ENCODE measurements at regions not wholly inside any gene's neighbourhood (a gene's known extent, or its start where the extent isn't known, plus 50 kb on each side); places are given as distances from the start of the nearest gene placed in this dataset.

DNA sequence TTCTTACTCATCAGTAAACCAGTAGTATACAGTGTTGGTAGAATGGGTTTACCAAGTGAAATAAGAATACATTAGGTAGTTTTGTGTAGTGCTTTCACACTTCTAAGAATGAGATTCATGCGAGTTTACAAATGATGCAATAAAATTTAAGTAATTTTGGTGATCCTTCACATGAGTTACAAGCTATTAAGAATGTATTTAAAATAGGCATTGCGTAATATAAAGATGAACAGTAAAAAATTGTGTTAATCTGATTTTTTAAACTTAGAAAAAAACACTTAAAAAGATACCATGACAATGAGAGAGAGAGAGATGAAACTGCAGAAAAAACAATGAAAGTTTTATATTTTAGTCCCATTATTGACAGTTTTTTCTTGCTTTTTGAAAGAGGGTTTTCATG is 570.5 kb downstream of the SLITRK6 start:
- TF ChIP-seq, protein P1, sequence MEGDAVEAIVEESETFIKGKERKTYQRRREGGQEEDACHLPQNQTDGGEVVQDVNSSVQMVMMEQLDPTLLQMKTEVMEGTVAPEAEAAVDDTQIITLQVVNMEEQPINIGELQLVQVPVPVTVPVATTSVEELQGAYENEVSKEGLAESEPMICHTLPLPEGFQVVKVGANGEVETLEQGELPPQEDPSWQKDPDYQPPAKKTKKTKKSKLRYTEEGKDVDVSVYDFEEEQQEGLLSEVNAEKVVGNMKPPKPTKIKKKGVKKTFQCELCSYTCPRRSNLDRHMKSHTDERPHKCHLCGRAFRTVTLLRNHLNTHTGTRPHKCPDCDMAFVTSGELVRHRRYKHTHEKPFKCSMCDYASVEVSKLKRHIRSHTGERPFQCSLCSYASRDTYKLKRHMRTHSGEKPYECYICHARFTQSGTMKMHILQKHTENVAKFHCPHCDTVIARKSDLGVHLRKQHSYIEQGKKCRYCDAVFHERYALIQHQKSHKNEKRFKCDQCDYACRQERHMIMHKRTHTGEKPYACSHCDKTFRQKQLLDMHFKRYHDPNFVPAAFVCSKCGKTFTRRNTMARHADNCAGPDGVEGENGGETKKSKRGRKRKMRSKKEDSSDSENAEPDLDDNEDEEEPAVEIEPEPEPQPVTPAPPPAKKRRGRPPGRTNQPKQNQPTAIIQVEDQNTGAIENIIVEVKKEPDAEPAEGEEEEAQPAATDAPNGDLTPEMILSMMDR (conservative IDR thresholded peaks at IDR 0.05; ENCODE audit: low read depth, low read length): no peak
- no peak for TF ChIP-seq EZH2 (IDR thresholded peaks at IDR 0.05; ENCODE audit: borderline replicate concordance, low read depth, low read length, poor library complexity, severe bottlenecking)
